ENCODE measurements at regions not wholly inside any gene's neighbourhood (a gene's known extent, or its start where the extent isn't known, plus 50 kb on each side); places are given as distances from the start of the nearest gene placed in this dataset.

DNA sequence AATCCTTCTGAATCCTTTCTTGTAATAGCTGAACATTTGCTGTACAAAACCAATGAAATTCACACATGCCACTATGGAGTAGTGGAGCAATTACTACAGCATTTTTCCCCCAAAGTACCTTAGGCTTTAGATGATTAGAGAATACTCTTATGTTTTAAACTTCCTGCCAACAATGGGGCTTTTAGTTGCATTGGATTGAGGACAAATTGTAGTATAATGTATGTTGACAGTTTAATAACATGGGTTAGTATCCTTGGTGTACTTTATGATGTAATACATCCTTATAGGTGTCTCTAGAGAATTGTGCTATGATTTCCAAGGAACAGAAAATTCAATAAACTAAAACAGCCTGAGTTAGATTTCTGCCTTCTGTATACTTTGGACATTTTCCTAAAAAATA is 422.7 kb upstream of the GRAMD2B start:
- no peak overlapping the region for H3K4me3 ChIP-seq (ENCODE audit: low read length)
- no peaks in the 10 kb centered on the region for H3K27me3 ChIP-seq (ENCODE audit: control insufficient read depth, insufficient read depth, low read length, poor library complexity, severe bottlenecking)
- no peak overlapping the region for H3K27ac Mint-ChIP-seq
- TF ChIP-seq, protein P1, sequence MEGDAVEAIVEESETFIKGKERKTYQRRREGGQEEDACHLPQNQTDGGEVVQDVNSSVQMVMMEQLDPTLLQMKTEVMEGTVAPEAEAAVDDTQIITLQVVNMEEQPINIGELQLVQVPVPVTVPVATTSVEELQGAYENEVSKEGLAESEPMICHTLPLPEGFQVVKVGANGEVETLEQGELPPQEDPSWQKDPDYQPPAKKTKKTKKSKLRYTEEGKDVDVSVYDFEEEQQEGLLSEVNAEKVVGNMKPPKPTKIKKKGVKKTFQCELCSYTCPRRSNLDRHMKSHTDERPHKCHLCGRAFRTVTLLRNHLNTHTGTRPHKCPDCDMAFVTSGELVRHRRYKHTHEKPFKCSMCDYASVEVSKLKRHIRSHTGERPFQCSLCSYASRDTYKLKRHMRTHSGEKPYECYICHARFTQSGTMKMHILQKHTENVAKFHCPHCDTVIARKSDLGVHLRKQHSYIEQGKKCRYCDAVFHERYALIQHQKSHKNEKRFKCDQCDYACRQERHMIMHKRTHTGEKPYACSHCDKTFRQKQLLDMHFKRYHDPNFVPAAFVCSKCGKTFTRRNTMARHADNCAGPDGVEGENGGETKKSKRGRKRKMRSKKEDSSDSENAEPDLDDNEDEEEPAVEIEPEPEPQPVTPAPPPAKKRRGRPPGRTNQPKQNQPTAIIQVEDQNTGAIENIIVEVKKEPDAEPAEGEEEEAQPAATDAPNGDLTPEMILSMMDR (conservative IDR thresholded peaks at IDR 0.05) = no peak
- H3K36me3 Mint-ChIP-seq (ENCODE audit: low read depth) = no peaks in the 10 kb centered on the region
- H3K27me3 Mint-ChIP-seq (ENCODE audit: insufficient read depth) = no peaks in the 10 kb centered on the region
- H3K36me3 ChIP-seq (ENCODE audit: control insufficient read depth, insufficient read depth, low read length) = no peaks in the 10 kb centered on the region
- H3K4me3 Mint-ChIP-seq = no peak overlapping the region
- no peak overlapping the region for H3K9ac ChIP-seq (ENCODE audit: extremely low read depth, low read length, poor library complexity, severe bottlenecking)
- peaks cover 31% of the 10 kb centered on the region for H3K9me3 Mint-ChIP-seq
- peaks cover 17% of the 10 kb centered on the region for H3K4me1 Mint-ChIP-seq
- DNase-seq = no peak
- no peaks in the 10 kb centered on the region for H3K9me3 ChIP-seq (ENCODE audit: control insufficient read depth, low read length)
- H3K4me1 ChIP-seq (ENCODE audit: control insufficient read depth, insufficient read depth, low read length) = peaks cover 15% of the 10 kb centered on the region
- no peak overlapping the region for H3K27ac ChIP-seq (ENCODE audit: low read depth, low read length)

DNA sequence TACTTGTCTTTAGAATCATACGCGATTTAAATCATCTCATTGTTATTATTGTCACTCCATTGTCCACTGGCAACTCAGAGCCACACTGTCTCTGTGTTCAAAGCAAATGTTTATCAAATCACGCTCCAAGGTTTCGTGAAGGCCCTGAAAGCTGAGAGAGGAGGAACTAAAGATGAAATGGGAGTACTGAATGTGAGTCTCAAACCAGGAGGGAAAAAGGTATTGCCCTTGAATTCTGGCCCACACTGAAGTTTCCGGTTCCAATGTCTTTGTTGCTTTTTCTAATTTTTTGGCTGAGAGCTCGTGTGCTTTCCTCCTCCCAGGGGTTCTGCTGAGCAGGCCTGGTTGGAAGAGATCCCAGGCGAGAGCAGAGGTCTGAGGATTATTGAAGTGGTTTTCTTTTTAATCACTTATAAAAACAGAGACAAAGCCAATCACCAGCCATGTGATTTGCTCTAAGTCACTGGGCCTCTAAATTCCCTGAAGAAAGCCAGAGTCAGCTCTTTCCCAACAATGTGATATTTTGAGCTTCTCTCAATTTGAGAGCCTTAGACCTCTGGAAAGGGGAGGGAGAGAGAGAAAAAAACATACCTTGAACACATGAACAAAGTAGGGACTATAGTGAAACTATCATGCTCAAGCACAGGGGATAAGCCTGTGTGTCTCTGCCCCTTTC is 420.8 kb upstream of the GRAMD2B start:
- no peaks in the 10 kb centered on the region for H3K36me3 Mint-ChIP-seq (ENCODE audit: low read depth)
- peaks cover 15% of the 10 kb centered on the region for H3K4me1 ChIP-seq (ENCODE audit: control insufficient read depth, insufficient read depth, low read length)
- no peaks in the 10 kb centered on the region for H3K27me3 Mint-ChIP-seq (ENCODE audit: insufficient read depth)
- H3K27ac Mint-ChIP-seq = no peak overlapping the region
- peaks cover 21% of the 10 kb centered on the region for H3K4me1 Mint-ChIP-seq
- TF ChIP-seq, protein P1 (conservative IDR thresholded peaks at IDR 0.05) = no peak
- no peak for DNase-seq
- no peak overlapping the region for H3K27ac ChIP-seq (ENCODE audit: low read depth, low read length)
- WGBS, 2 experiments (ENCODE audit: insufficient coverage in 1 of 2, insufficient read length in 1 of 2) = 87 to 92% methylated on average over 5 to 6 of the region's 7 CpGs
- H3K4me3 Mint-ChIP-seq = no peak overlapping the region
- H3K9me3 ChIP-seq (ENCODE audit: control insufficient read depth, low read length) = no peaks in the 10 kb centered on the region
- no peak overlapping the region for H3K4me3 ChIP-seq (ENCODE audit: low read length)
- H3K9me3 Mint-ChIP-seq = peaks cover 18% of the 10 kb centered on the region
- no peak overlapping the region for H3K9ac ChIP-seq (ENCODE audit: extremely low read depth, low read length, poor library complexity, severe bottlenecking)
- no peaks in the 10 kb centered on the region for H3K36me3 ChIP-seq (ENCODE audit: control insufficient read depth, insufficient read depth, low read length)
- no peaks in the 10 kb centered on the region for H3K27me3 ChIP-seq (ENCODE audit: control insufficient read depth, insufficient read depth, low read length, poor library complexity, severe bottlenecking)

GRCh38 chr5:126003309-126003708 is 419.9 kb upstream of the GRAMD2B start:
- WGBS, 2 experiments (ENCODE audit: insufficient coverage in 1 of 2, insufficient read length in 1 of 2) = 93 to 100% methylated on average over 2 to 3 of the region's 3 CpGs
- no peak overlapping the region for H3K27ac Mint-ChIP-seq
- peaks cover 9% of the 10 kb centered on the region for H3K9me3 Mint-ChIP-seq
- no peak overlapping the region for H3K27ac ChIP-seq (ENCODE audit: low read depth, low read length)
- peaks cover 15% of the 10 kb centered on the region for H3K4me1 ChIP-seq (ENCODE audit: control insufficient read depth, insufficient read depth, low read length)
- no peak overlapping the region for H3K4me3 Mint-ChIP-seq
- no peak overlapping the region for H3K4me3 ChIP-seq (ENCODE audit: low read length)
- no peaks in the 10 kb centered on the region for H3K27me3 ChIP-seq (ENCODE audit: control insufficient read depth, insufficient read depth, low read length, poor library complexity, severe bottlenecking)
- H3K9ac ChIP-seq (ENCODE audit: extremely low read depth, low read length, poor library complexity, severe bottlenecking) = no peak overlapping the region
- no peaks in the 10 kb centered on the region for H3K36me3 ChIP-seq (ENCODE audit: control insufficient read depth, insufficient read depth, low read length)
- no peaks in the 10 kb centered on the region for H3K36me3 Mint-ChIP-seq (ENCODE audit: low read depth)
- no peaks in the 10 kb centered on the region for H3K27me3 Mint-ChIP-seq (ENCODE audit: insufficient read depth)
- H3K4me1 Mint-ChIP-seq = peaks cover 21% of the 10 kb centered on the region
- no peak for DNase-seq
- no peaks in the 10 kb centered on the region for H3K9me3 ChIP-seq (ENCODE audit: control insufficient read depth, low read length)
- TF ChIP-seq, protein P1 (conservative IDR thresholded peaks at IDR 0.05) = no peak
